ENCODE measurements at regions not wholly inside any gene's neighbourhood (a gene's known extent, or its start where the extent isn't known, plus 50 kb on each side); places are given as distances from the start of the nearest gene placed in this dataset.

GRCh38 chr21:25329227-25329825 lies 278.0 kb downstream of the MRPL39 start:
- TF ChIP-seq CTCF (optimal IDR thresholded peaks at IDR 0.05 in 1 of 3, IDR thresholded peaks at IDR 0.05 in 1 of 3, conservative IDR thresholded peaks at IDR 0.05 in 1 of 3; ENCODE audit: extremely low read depth in 1 of 3, insufficient read depth in 2 of 3, low read length in 3 of 3) (no peak), EZH2 (IDR thresholded peaks at IDR 0.05; ENCODE audit: low read length) (no peak)

All from keratinocyte (primary cell).